HepG2 (cell line): ENCODE measurements at regions not wholly inside any gene's neighbourhood (a gene's known extent, or its start where the extent isn't known, plus 50 kb on each side); places are given as distances from the start of the nearest gene placed in this dataset.

Source experiments
- ATAC-seq: fragments of 200-7000 bp; cut with Tn5 transposase; 3 replicates; pipeline ENCODE4 v1.9.1; 2020; ENCODE audit warnings: mild to moderate bottlenecking, moderate library complexity
- BruUV-seq: library from RNA; stranded (reverse); fragments of 400-500 nt; replicated peaks from 2 replicates; lab custom pipeline; 2021; lab: Mats Ljungman, UMichigan
- CTCF ChIA-PET: fragments of 300-600 bp; formaldehyde crosslinking; extraction: SDS; loops from one replicate; lab custom pipeline; 2021; ENCODE audit warnings: low total read pairs, inconsistent platforms, low intra/inter-chr PET ratio; lab: Yijun Ruan, JAX
- POLR2A ChIA-PET: fragments of 350-600 bp; sonication (Branson Sonifier 250); formaldehyde crosslinking; loops from one replicate; lab custom pipeline; 2020; ENCODE audit warnings: antibody characterized with exemption, inconsistent platforms; lab: Yijun Ruan, JAX
- DNase-seq: peaks from one replicate; pipeline ENCODE4 v3.0.0-alpha.2; 2015; ENCODE audit warnings: low spot score
- FAIRE-seq: peaks from 3 replicates; lab custom pipeline; 2011; peaks lifted over from hg19 to GRCh38; lab: Jason Lieb, UNC
- H2AFZ ChIP-seq: one replicate; pipeline ENCODE4 v1.6.1; 2011; ENCODE audit warnings: low read length, inconsistent platforms
- H3K27ac ChIP-seq: fragments of 300-600 bp; 3 replicates; pipeline ENCODE4 v1.8.0; 2011; ENCODE audit warnings: mixed run types, mild to moderate bottlenecking, mixed read lengths, low read length, inconsistent platforms; ENCODE audit not compliant: insufficient read depth; ENCODE audit errors: extremely low read length
- H3K27me3 ChIP-seq, 2 experiments: fragments of 200-600 bp in 1 of 2; 2 replicates in 1 of 2; 3 replicates in 1 of 2; pipeline versions ENCODE4 v1.6.0 to v1.8.0; 2011; ENCODE audit warnings: low read length in 2 of 2, mild to moderate bottlenecking in 2 of 2, moderate library complexity in 2 of 2, inconsistent platforms in 1 of 2; ENCODE audit not compliant: insufficient read depth in 2 of 2, control insufficient read depth in 1 of 2
- H3K36me3 ChIP-seq, 2 experiments: fragments of 200-600 bp in 1 of 2; replicated peaks in 1 of 2; 2 replicates in 1 of 2; 3 replicates in 1 of 2; pipeline versions ENCODE4 v1.5.1 to v1.8.0; 2011; ENCODE audit warnings: low read length in 2 of 2, inconsistent platforms in 1 of 2; ENCODE audit not compliant: insufficient read depth in 2 of 2, control insufficient read depth in 1 of 2
- H3K4me1 ChIP-seq: 2 replicates; pipeline ENCODE4 v1.5.1; 2012; ENCODE audit warnings: low read length, inconsistent platforms; ENCODE audit not compliant: insufficient read depth
- H3K4me2 ChIP-seq: 2 replicates; pipeline ENCODE4 v1.6.0; 2011; ENCODE audit warnings: low read depth, low read length, inconsistent platforms
- H3K4me3 ChIP-seq, 3 experiments: fragments of 200-600 bp in 1 of 3; sonication (generic), shearing (Covaris generic) in 1 of 3; replicated peaks in 1 of 3; 2 replicates each; pipeline ENCODE4 v1.5.1; 2011 to 2016; ENCODE audit warnings: low read length in 3 of 3, inconsistent platforms in 2 of 3, low read depth in 2 of 3, mild to moderate bottlenecking in 2 of 3, control low read depth in 1 of 3, mixed read lengths in 1 of 3; ENCODE audit not compliant: insufficient read depth in 1 of 3
- H3K79me2 ChIP-seq: one replicate; pipeline ENCODE4 v1.6.1; 2011; ENCODE audit warnings: low read length, inconsistent platforms; ENCODE audit not compliant: insufficient read depth
- H3K9ac ChIP-seq: 2 replicates; pipeline ENCODE4 v1.6.0; 2011; ENCODE audit warnings: mild to moderate bottlenecking, low read depth, low read length, inconsistent platforms; ENCODE audit not compliant: insufficient read depth
- H3K9me3 ChIP-seq: 2 replicates; pipeline ENCODE4 v1.5.1; 2012; ENCODE audit warnings: mild to moderate bottlenecking, low read length
- H4K20me1 ChIP-seq: 2 replicates; pipeline ENCODE4 v1.6.0; 2011; ENCODE audit warnings: inconsistent platforms, mild to moderate bottlenecking, low read length, moderate library complexity; ENCODE audit not compliant: insufficient read depth
- ATF7 ChIP-seq, 2 experiments: fragments of 450-650 bp in 1 of 2; sonication (generic) in 1 of 2; formaldehyde crosslinking in 1 of 2; IDR thresholded peaks; 2 replicates each; pipeline versions ENCODE4 v1.4.0 to v1.6.1; 2016 to 2020; ENCODE audit warnings: antibody characterized with exemption in 1 of 2, mild to moderate bottlenecking in 1 of 2, missing genetic modification reagents in 1 of 2
- CEBPB ChIP-seq: IDR thresholded peaks from 2 replicates; pipeline ENCODE4 v1.6.1; 2011; ENCODE audit warnings: low read depth, low read length, improper control_type of control experiment, borderline replicate concordance
- CREB1 ChIP-seq, 2 experiments: fragments of 450-650 bp in 1 of 2; IDR thresholded peaks; 2 replicates each; pipeline ENCODE4 v1.6.1; 2016 to 2017; ENCODE audit warnings: control low read depth in 1 of 2, mild to moderate bottlenecking in 1 of 2, missing compliant biosample characterization in 1 of 2, missing genetic modification characterization in 1 of 2
- SKIL ChIP-seq: sonication (generic); formaldehyde crosslinking; IDR thresholded peaks from 2 replicates; pipeline ENCODE4 v1.8.0; 2022; ENCODE audit warnings: missing genetic modification reagents, mild to moderate bottlenecking, moderate library complexity, borderline replicate concordance
- ZKSCAN1 ChIP-seq: fragments of 150-350 bp; IDR thresholded peaks from 2 replicates; pipeline ENCODE4 v1.6.1; 2014; ENCODE audit warnings: low read length
- WGBS: methylation state at CpG from one replicate; pipeline ENCODE4 v1.1.6; 2017; ENCODE audit warnings: low lambda C conversion rate; 5-methylcytosine and 5-hydroxymethylcytosine counted together
- in situ Hi-C: cut with HindIII; loops from 2 replicates; pipeline ENCODE4 v1.10.0; 2017; ENCODE audit warnings: low pct_unique_long_range_greater_than_20kb; ENCODE audit not compliant: extremely low pct_ligation_motif_present
- intact Hi-C: fragments of 100-400 bp; cut with micrococcal nuclease; formaldehyde crosslinking; loops from one replicate; pipeline ENCODE4 v1.10.0; 2022; ENCODE audit not compliant: unreplicated experiment
- TF ChIP-seq, protein P1 (sequence below), 2 experiments: fragments of 450-650 bp in 1 of 2; sonication (generic) in 1 of 2; formaldehyde crosslinking; IDR thresholded peaks; 2 replicates each; pipeline versions ENCODE4 v1.5.0 to v1.8.0; 2020 to 2022; ENCODE audit warnings: mild to moderate bottlenecking in 1 of 2, missing genetic modification reagents in 1 of 2

DNA sequence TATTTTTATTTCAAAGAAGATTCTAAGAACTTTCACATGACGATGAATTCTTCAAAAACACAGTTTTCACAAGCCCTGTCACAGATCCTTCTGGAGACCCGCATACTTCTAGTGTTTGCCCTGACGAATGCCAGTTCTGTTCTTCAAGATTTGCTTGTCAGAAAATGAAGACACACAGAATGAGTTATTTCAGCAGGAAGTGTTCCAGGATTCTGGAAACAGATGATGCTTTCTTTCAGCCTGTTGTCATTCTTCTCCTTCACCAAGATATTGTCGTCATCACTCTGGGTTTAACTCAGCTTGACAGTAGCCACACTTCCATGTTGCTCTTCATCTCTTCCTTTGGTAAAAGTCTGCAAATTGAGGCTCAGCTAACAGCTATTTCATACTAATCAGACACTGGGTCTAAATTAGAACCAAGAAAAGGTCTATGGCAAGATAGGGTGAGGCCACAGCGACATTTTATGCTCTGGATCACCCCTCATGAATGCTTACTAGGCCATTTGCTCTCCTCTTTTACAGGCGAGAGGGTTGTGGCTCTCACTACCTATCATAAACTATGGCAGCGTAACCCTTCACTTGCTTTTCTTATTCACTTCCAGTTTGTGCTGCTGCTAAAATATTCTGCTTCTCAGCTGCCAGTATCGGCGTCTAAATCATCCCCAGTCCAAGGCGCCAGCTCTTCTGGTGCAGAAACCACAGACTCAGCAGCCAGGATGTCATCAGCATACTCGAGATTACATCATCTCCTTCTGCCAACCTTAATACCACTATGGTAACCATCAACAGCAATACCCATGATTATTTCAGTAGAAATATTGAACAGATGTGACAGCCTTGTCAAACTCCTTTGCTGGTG, 159.6 kb upstream of the TBCA start:
- H3K27me3 ChIP-seq, result peaks cover 0 to 16% of the 10 kb centered on the region in 2 experiments; a peak in 1 of 5 replicates
- ChIA-PET POLR2A (no interaction called here), CTCF (no interaction called here)
- 45% methylated on average over 11 of the region's 11 CpGs for WGBS
- H3K4me3 ChIP-seq, result no peak overlapping the region
- H2AFZ ChIP-seq, result no peak overlapping the region
- DNase-seq (no peak), ATAC-seq (no peak), FAIRE-seq (no peak)
- intact Hi-C loops, result no loop called here
- in situ Hi-C loops, result no loop called here
- no peak overlapping the region for H3K27ac ChIP-seq
- no peaks in the 10 kb centered on the region for H3K9me3 ChIP-seq
- H3K4me1 ChIP-seq, result no peaks in the 10 kb centered on the region
- no peak overlapping the region for H3K9ac ChIP-seq
- no peak overlapping the region for H3K4me2 ChIP-seq
- BruUV-seq, result no TSS peak
- no peaks in the 10 kb centered on the region for H3K79me2 ChIP-seq
- TF ChIP-seq SKIL (no peak), ATF7 (IDR thresholded peaks at IDR 0.05) (0 out of 2 replicates have a peak, but pooled peaks have one; percentile 24), ATF7 (CRISPR knock-in tag; IDR thresholded peaks at IDR 0.05) (no peak), CREB1 (IDR thresholded peaks at IDR 0.05) (0 out of 2 replicates have a peak, but pooled peaks have one; percentile 9), CREB1 (CRISPR knock-in tag; IDR thresholded peaks at IDR 0.05) (no peak), CEBPB (peak; percentile 11; the same call in 1 of the 2 replicates), ZKSCAN1 (no peak)
- TF ChIP-seq, protein P1, sequence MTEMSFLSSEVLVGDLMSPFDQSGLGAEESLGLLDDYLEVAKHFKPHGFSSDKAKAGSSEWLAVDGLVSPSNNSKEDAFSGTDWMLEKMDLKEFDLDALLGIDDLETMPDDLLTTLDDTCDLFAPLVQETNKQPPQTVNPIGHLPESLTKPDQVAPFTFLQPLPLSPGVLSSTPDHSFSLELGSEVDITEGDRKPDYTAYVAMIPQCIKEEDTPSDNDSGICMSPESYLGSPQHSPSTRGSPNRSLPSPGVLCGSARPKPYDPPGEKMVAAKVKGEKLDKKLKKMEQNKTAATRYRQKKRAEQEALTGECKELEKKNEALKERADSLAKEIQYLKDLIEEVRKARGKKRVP (CRISPR knock-in tag; IDR thresholded peaks at IDR 0.05), result 0 out of 4 replicates have a peak, but pooled peaks of 1 of the 2 experiments have one; percentile 32
- no peaks in the 10 kb centered on the region for H4K20me1 ChIP-seq
- H3K36me3 ChIP-seq, result no peaks in the 10 kb centered on the region
